Vagina (tissue), 2 donors: ENCODE measurements at regions not wholly inside any gene's neighbourhood (a gene's known extent, or its start where the extent isn't known, plus 50 kb on each side); places are given as distances from the start of the nearest gene placed in this dataset.

ENCODE experiments used
- CTCF ChIP-seq, 3 experiments: fragments of 450-650 bp in 2 of 3; fragments of 200-600 bp in 1 of 3; sonication (generic) in 1 of 3; IDR thresholded peaks; one replicate each; pipeline ENCODE4 v1.5.1; 2017 to 2019; ENCODE audit warnings: antibody characterized with exemption in 3 of 3, mild to moderate bottlenecking in 2 of 3, moderate library complexity in 2 of 3
- POLR2A ChIP-seq, 2 donors: fragments of 450-650 bp; IDR thresholded peaks; one replicate each; pipeline ENCODE4 v1.6.1; 2017; ENCODE audit warnings: antibody characterized with exemption in 2 of 2, mild to moderate bottlenecking in 2 of 2, moderate library complexity in 2 of 2

GRCh38 chr21:35833991-35834390 is 226.3 kb downstream of the SETD4 start:
- TF ChIP-seq CTCF (IDR thresholded peaks at IDR 0.05), result no peak
- TF ChIP-seq POLR2A (IDR thresholded peaks at IDR 0.05), result no peak
